Neural cell (in vitro differentiated cells): ENCODE measurements at regions not wholly inside any gene's neighbourhood (a gene's known extent, or its start where the extent isn't known, plus 50 kb on each side); places are given as distances from the start of the nearest gene placed in this dataset.

Experiments used
- H2AFZ ChIP-seq: fragments of 200-600, 300-800 bp; sonication (generic), shearing (Covaris generic); 2 replicates; pipeline ENCODE4 v1.6.0; 2014; ENCODE audit warnings: low read depth, mild to moderate bottlenecking, antibody characterized with exemption, low read length, moderate library complexity
- H3F3A ChIP-seq: fragments of 200-600 bp; shearing (Covaris generic); 2 replicates; pipeline ENCODE4 v1.6.1; 2016; ENCODE audit warnings: mild to moderate bottlenecking, moderate library complexity, mixed read lengths, antibody characterized with exemption, low read length; ENCODE audit not compliant: insufficient read depth, poor library complexity, severe bottlenecking
- H3K27ac ChIP-seq: fragments of 200-600, 300-800 bp; sonication (generic), shearing (Covaris generic); 2 replicates; pipeline ENCODE4 v1.5.1; 2014; ENCODE audit warnings: mild to moderate bottlenecking, low read length, moderate library complexity
- H3K27me3 ChIP-seq: fragments of 300-800, 200-600 bp; sonication (generic), shearing (Covaris generic); 2 replicates; pipeline ENCODE4 v1.6.0; 2014; ENCODE audit warnings: mild to moderate bottlenecking, low read depth, low read length, moderate library complexity; ENCODE audit not compliant: insufficient read depth
- H3K36me3 ChIP-seq: fragments of 300-800, 200-600 bp; sonication (generic), shearing (Covaris generic); 2 replicates; pipeline ENCODE4 v1.5.1; 2014; ENCODE audit warnings: mild to moderate bottlenecking, antibody characterized with exemption, low read length, moderate library complexity; ENCODE audit not compliant: insufficient read depth
- H3K4me2 ChIP-seq: fragments of 300-800, 200-600 bp; sonication (generic), shearing (Covaris generic); 2 replicates; pipeline ENCODE4 v1.6.0; 2014; ENCODE audit warnings: mild to moderate bottlenecking, low read length
- H3K4me3 ChIP-seq: fragments of 300-800, 200-600 bp; sonication (generic), shearing (Covaris generic); 2 replicates; pipeline ENCODE4 v1.5.1; 2014; ENCODE audit warnings: mild to moderate bottlenecking, low read length, moderate library complexity
- H3K79me2 ChIP-seq: fragments of 200-600 bp; shearing (Covaris generic); replicated peaks from 2 replicates; pipeline ENCODE4 v1.6.0; 2014; ENCODE audit warnings: mild to moderate bottlenecking, low read length, moderate library complexity; ENCODE audit not compliant: insufficient read depth
- H3K9ac ChIP-seq: fragments of 300-800, 200-600 bp; sonication (generic), shearing (Covaris generic); 2 replicates; pipeline ENCODE4 v1.6.1; 2016; ENCODE audit warnings: mild to moderate bottlenecking, low read length, mixed read lengths
- H3K9me2 ChIP-seq: fragments of 200-600 bp; shearing (Covaris generic); 2 replicates; pipeline ENCODE4 v1.6.1; 2016; ENCODE audit warnings: mild to moderate bottlenecking, low read length, mixed read lengths; ENCODE audit not compliant: insufficient read depth
- H3K9me3 ChIP-seq: fragments of 200-600, 300-800 bp; sonication (generic), shearing (Covaris generic); 2 replicates; pipeline ENCODE4 v1.6.1; 2016; ENCODE audit warnings: mild to moderate bottlenecking, mixed run types, low read length, moderate library complexity, mixed read lengths
- H4K20me1 ChIP-seq: fragments of 200-600 bp; shearing (Covaris generic); 2 replicates; pipeline ENCODE4 v1.6.1; 2016; ENCODE audit warnings: mild to moderate bottlenecking, mixed run types; ENCODE audit not compliant: insufficient read depth
- EP300 ChIP-seq: fragments of 450-650 bp; conservative IDR thresholded peaks from 2 replicates; pipeline ENCODE4 v1.6.1; 2014; ENCODE audit warnings: antibody characterized with exemption, mild to moderate bottlenecking, moderate library complexity; ENCODE audit not compliant: poor library complexity, severe bottlenecking
- EZH2 ChIP-seq: fragments of 200-600, 300-800 bp; shearing (Covaris generic), sonication (generic); IDR thresholded peaks from 2 replicates; pipeline ENCODE4 v1.6.1; 2014; ENCODE audit warnings: antibody characterized with exemption, low read length, borderline replicate concordance, mild to moderate bottlenecking; ENCODE audit not compliant: insufficient read depth, poor library complexity, severe bottlenecking
- MXI1 ChIP-seq: fragments of 450-650 bp; conservative IDR thresholded peaks from 2 replicates; pipeline ENCODE4 v1.6.1; 2014; ENCODE audit warnings: antibody characterized with exemption, mild to moderate bottlenecking; ENCODE audit not compliant: poor library complexity, severe bottlenecking
- POLR2AphosphoS5 ChIP-seq: IDR thresholded peaks from 2 replicates; pipeline ENCODE4 v1.6.1; 2012
- RAD21 ChIP-seq: fragments of 450-650 bp; conservative IDR thresholded peaks from 2 replicates; pipeline ENCODE4 v1.6.1; 2014; ENCODE audit warnings: antibody characterized with exemption, mild to moderate bottlenecking, moderate library complexity
- REST ChIP-seq: IDR thresholded peaks from 2 replicates; pipeline ENCODE4 v1.6.1; 2012; ENCODE audit warnings: borderline replicate concordance
- SMC3 ChIP-seq: fragments of 450-650 bp; conservative IDR thresholded peaks from 2 replicates; pipeline ENCODE4 v1.6.1; 2014; ENCODE audit warnings: antibody characterized with exemption, mild to moderate bottlenecking, moderate library complexity; ENCODE audit not compliant: poor library complexity
- TAF1 ChIP-seq: IDR thresholded peaks from 2 replicates; pipeline ENCODE4 v1.6.1; 2012; ENCODE audit warnings: low read depth
- TF ChIP-seq, protein P1 (sequence below): fragments of 450-650 bp; IDR thresholded peaks from 2 replicates; pipeline ENCODE4 v1.5.1; 2014; ENCODE audit warnings: antibody characterized with exemption, mild to moderate bottlenecking, moderate library complexity; ENCODE audit not compliant: poor library complexity, severe bottlenecking

- H2AFZ ChIP-seq, result no peak overlapping the region
- H3K9ac ChIP-seq, result no peak overlapping the region
- no peak overlapping the region for H3K27ac ChIP-seq
- TF ChIP-seq RAD21 (no peak), SMC3 (no peak), POLR2AphosphoS5 (no peak), MXI1 (no peak), TAF1 (no peak), EP300 (no peak), REST (no peak), EZH2 (no peak)
- TF ChIP-seq, protein P1, sequence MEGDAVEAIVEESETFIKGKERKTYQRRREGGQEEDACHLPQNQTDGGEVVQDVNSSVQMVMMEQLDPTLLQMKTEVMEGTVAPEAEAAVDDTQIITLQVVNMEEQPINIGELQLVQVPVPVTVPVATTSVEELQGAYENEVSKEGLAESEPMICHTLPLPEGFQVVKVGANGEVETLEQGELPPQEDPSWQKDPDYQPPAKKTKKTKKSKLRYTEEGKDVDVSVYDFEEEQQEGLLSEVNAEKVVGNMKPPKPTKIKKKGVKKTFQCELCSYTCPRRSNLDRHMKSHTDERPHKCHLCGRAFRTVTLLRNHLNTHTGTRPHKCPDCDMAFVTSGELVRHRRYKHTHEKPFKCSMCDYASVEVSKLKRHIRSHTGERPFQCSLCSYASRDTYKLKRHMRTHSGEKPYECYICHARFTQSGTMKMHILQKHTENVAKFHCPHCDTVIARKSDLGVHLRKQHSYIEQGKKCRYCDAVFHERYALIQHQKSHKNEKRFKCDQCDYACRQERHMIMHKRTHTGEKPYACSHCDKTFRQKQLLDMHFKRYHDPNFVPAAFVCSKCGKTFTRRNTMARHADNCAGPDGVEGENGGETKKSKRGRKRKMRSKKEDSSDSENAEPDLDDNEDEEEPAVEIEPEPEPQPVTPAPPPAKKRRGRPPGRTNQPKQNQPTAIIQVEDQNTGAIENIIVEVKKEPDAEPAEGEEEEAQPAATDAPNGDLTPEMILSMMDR, result no peak
- no peak overlapping the region for H3K4me2 ChIP-seq
- H3K79me2 ChIP-seq, result no peaks in the 10 kb centered on the region
- H3K9me3 ChIP-seq, result no peaks in the 10 kb centered on the region
- no peaks in the 10 kb centered on the region for H3K9me2 ChIP-seq
- no peaks in the 10 kb centered on the region for H3K27me3 ChIP-seq
- H3K4me3 ChIP-seq, result no peak overlapping the region
- no peaks in the 10 kb centered on the region for H3F3A ChIP-seq
- H3K36me3 ChIP-seq, result no peaks in the 10 kb centered on the region
- H4K20me1 ChIP-seq, result no peaks in the 10 kb centered on the region
Observed at GRCh38 chr3:66702126-66702525, 201.3 kb upstream of the LRIG1 start.

GRCh38 chr3:66703501-66703900 is 202.7 kb upstream of the LRIG1 start:
- no peak for TF ChIP-seq SMC3
- no peak for TF ChIP-seq RAD21
- TF ChIP-seq EP300, result no peak
- TF ChIP-seq POLR2AphosphoS5, result no peak
- Histone ChIP-seq H3K9me3 (no peaks in the 10 kb centered on the region), H4K20me1 (no peaks in the 10 kb centered on the region), H3K4me2 (no peak overlapping the region), H3K27me3 (no peaks in the 10 kb centered on the region), H3K9ac (no peak overlapping the region), H3K79me2 (no peaks in the 10 kb centered on the region), H3K4me3 (no peak overlapping the region), H3K27ac (no peak overlapping the region), H3K36me3 (no peaks in the 10 kb centered on the region), H3F3A (no peaks in the 10 kb centered on the region), H3K9me2 (no peaks in the 10 kb centered on the region), H2AFZ (no peak overlapping the region)

DNA sequence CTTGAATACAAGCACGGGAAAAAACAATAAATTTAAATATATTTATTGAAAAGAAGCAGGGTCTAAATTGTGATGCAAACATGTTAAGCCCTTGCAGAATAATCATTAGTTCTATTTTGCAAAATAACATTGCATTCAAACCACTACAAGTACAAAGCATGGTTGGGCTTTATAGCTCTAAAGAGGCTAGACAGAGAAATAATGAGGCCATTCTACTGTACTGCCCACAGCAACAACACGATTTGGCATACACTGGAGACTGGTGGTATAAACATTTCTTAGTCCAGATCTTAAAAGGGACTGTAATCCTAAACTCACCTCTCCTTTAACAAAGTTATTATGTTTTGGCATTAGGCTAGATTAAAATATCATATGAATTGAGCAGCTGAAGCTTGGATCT is 204.3 kb upstream of the LRIG1 start:
- H3F3A ChIP-seq, result no peaks in the 10 kb centered on the region
- H3K9me2 ChIP-seq, result no peaks in the 10 kb centered on the region
- no peak overlapping the region for H3K4me2 ChIP-seq
- no peaks in the 10 kb centered on the region for H3K36me3 ChIP-seq
- no peaks in the 10 kb centered on the region for H3K9me3 ChIP-seq
- H3K27ac ChIP-seq, result no peak overlapping the region
- TF ChIP-seq RAD21 (no peak), REST (no peak), MXI1 (no peak), SMC3 (no peak), POLR2AphosphoS5 (no peak), TAF1 (no peak), EZH2 (no peak), EP300 (no peak)
- TF ChIP-seq, protein P1, result no peak
- no peaks in the 10 kb centered on the region for H3K27me3 ChIP-seq
- H3K9ac ChIP-seq, result no peak overlapping the region
- no peak overlapping the region for H2AFZ ChIP-seq
- no peak overlapping the region for H3K4me3 ChIP-seq
- H3K79me2 ChIP-seq, result no peaks in the 10 kb centered on the region
- H4K20me1 ChIP-seq, result no peaks in the 10 kb centered on the region
